ENCODE measurements at regions not wholly inside any gene's neighbourhood (a gene's known extent, or its start where the extent isn't known, plus 50 kb on each side); places are given as distances from the start of the nearest gene placed in this dataset.
"Not testable (repeated sequence)": the region's sequence is repeated elsewhere in the genome, so short reads cannot be mapped to it uniquely, and the experiment has no call there.

GRCh38 chr11:81377418-81377817 lies 1356.2 kb downstream of the FAM181B start:
- DNase-seq, result no peak

- DNase-seq, result no peak
Observed at GRCh38 chr11:81373986-81374385, 1359.7 kb downstream of the FAM181B start.

- no peak for DNase-seq
Observed at GRCh38 chr11:81368192-81368591, 1365.5 kb downstream of the FAM181B start.

GRCh38 chr11:81365496-81365895 lies 1368.2 kb downstream of the FAM181B start:
- no peak for DNase-seq

GRCh38 chr11:81359476-81359875 lies 1374.2 kb downstream of the FAM181B start:
- no peak for DNase-seq

GRCh38 chr11:81345609-81346008 lies 1388.1 kb downstream of the FAM181B start:
- DNase-seq, result no peak

- no peak for DNase-seq
Observed at GRCh38 chr11:81342966-81343365, 1390.7 kb downstream of the FAM181B start.

GRCh38 chr11:81340225-81340624 lies 1393.4 kb downstream of the FAM181B start:
- DNase-seq, result no peak

GRCh38 chr11:81339521-81339920 lies 1394.1 kb downstream of the FAM181B start:
- no peak for DNase-seq

- no peak for DNase-seq
Observed at GRCh38 chr11:81337756-81338155, 1395.9 kb downstream of the FAM181B start.

GRCh38 chr11:81332276-81332675 lies 1401.4 kb downstream of the FAM181B start:
- DNase-seq, result no peak

- no peak for DNase-seq
Observed at GRCh38 chr11:81331611-81332235, 1401.9 kb downstream of the FAM181B start.

GRCh38 chr11:81331088-81331487 lies 1402.6 kb downstream of the FAM181B start:
- no peak for DNase-seq

- DNase-seq, result no peak
Observed at GRCh38 chr11:81303038-81303664, 1430.5 kb downstream of the FAM181B start.

GRCh38 chr11:81301166-81301830 lies 1432.4 kb downstream of the FAM181B start:
- DNase-seq, result no peak

- DNase-seq, result no peak
Observed at GRCh38 chr11:81286959-81287358, 1446.7 kb downstream of the FAM181B start.

- DNase-seq, result no peak
Observed at GRCh38 chr11:81286550-81286949, 1447.1 kb downstream of the FAM181B start.

GRCh38 chr11:81280228-81280627 lies 1453.4 kb downstream of the FAM181B start:
- DNase-seq, result not testable (repeated sequence)

- no peak for DNase-seq
Observed at GRCh38 chr11:81278991-81279390, 1454.7 kb downstream of the FAM181B start.

- DNase-seq, result no peak
Observed at GRCh38 chr11:81270686-81271085, 1463.0 kb downstream of the FAM181B start.

- no peak for DNase-seq
Observed at GRCh38 chr11:81267246-81267645, 1466.4 kb downstream of the FAM181B start.

- DNase-seq, result no peak
Observed at GRCh38 chr11:81259471-81259870, 1474.2 kb downstream of the FAM181B start.

GRCh38 chr11:81255895-81256294 lies 1477.8 kb downstream of the FAM181B start:
- no peak for DNase-seq

- DNase-seq, result no peak
Observed at GRCh38 chr11:81253244-81253643, 1480.4 kb downstream of the FAM181B start.
